Panc1 (cell line): ENCODE measurements at regions not wholly inside any gene's neighbourhood (a gene's known extent, or its start where the extent isn't known, plus 50 kb on each side); places are given as distances from the start of the nearest gene placed in this dataset.

Experiments used
- ATAC-seq: fragments of 200-7000 bp; cut with Tn5 transposase; 2 replicates; pipeline ENCODE4 v1.9.1; 2020; ENCODE audit warnings: mild to moderate bottlenecking, moderate library complexity
- BruUV-seq: library from RNA; stranded (reverse); fragments of 400-500 nt; replicated peaks from 2 replicates; lab custom pipeline; 2021; lab: Mats Ljungman, UMichigan
- CTCF ChIA-PET: fragments of 300-600 bp; sonication (Branson Sonifier 250); formaldehyde crosslinking; loops from one replicate; lab custom pipeline; 2022; ENCODE audit warnings: antibody characterized with exemption; lab: Charles Lee
- POLR2A ChIA-PET: fragments of 300-600 bp; sonication (Branson Sonifier 250); formaldehyde crosslinking; loops from one replicate; lab custom pipeline; 2022; ENCODE audit warnings: antibody characterized with exemption; lab: Charles Lee
- DNase-seq: peaks from one replicate; pipeline ENCODE4 v3.0.0-alpha.2; 2010; ENCODE audit warnings: low read depth, low spot score
- H3K27ac ChIP-seq: 2 replicates; pipeline ENCODE4 v1.5.1; 2011; ENCODE audit warnings: mild to moderate bottlenecking, low read length, inconsistent platforms
- H3K27me3 ChIP-seq: fragments of 200-500 bp; sonication (Bioruptor generic); 2 replicates; pipeline ENCODE4 v1.6.0; 2014; ENCODE audit warnings: low read length, inconsistent platforms; ENCODE audit not compliant: control insufficient read depth, insufficient read depth
- H3K36me3 ChIP-seq: fragments of 200-500 bp; sonication (Bioruptor generic); 2 replicates; pipeline ENCODE4 v1.5.1; 2014; ENCODE audit warnings: inconsistent platforms, mild to moderate bottlenecking, low read length, moderate library complexity; ENCODE audit not compliant: control insufficient read depth, insufficient read depth
- H3K4me1 ChIP-seq: 2 replicates; pipeline ENCODE4 v1.5.1; 2011; ENCODE audit warnings: inconsistent platforms, mild to moderate bottlenecking, low read length, moderate library complexity; ENCODE audit not compliant: control insufficient read depth, insufficient read depth
- H3K4me3 ChIP-seq, 2 experiments: 2 replicates each; pipeline ENCODE4 v1.5.1; 2011 to 2012; ENCODE audit warnings: low read depth in 2 of 2, low read length in 2 of 2, mild to moderate bottlenecking in 2 of 2, inconsistent platforms in 1 of 2, moderate library complexity in 1 of 2
- H3K9me3 ChIP-seq: fragments of 200-500 bp; sonication (Bioruptor generic); 2 replicates; pipeline ENCODE4 v1.5.1; 2014; ENCODE audit warnings: low read depth, mild to moderate bottlenecking, inconsistent platforms, low read length, moderate library complexity; ENCODE audit not compliant: control insufficient read depth, insufficient read depth
- POLR2AphosphoS5 ChIP-seq: IDR thresholded peaks from 2 replicates; pipeline ENCODE4 v1.6.1; 2012; ENCODE audit warnings: mild to moderate bottlenecking, low read depth, low read length, moderate library complexity
- SIN3A ChIP-seq: IDR thresholded peaks from 2 replicates; pipeline ENCODE4 v1.6.1; 2012; ENCODE audit warnings: low read depth, mild to moderate bottlenecking, low read length, moderate library complexity, borderline replicate concordance; ENCODE audit not compliant: insufficient read depth
- TCF7L2 ChIP-seq: IDR thresholded peaks from 2 replicates; pipeline ENCODE4 v1.6.1; 2011; ENCODE audit warnings: mild to moderate bottlenecking, low read depth, low read length, inconsistent platforms
- in situ Hi-C: cut with HindIII; loops from 2 replicates; pipeline ENCODE4 v1.10.0; 2016; ENCODE audit warnings: low sequenced_read_pairs, low pct_unique_long_range_greater_than_20kb
- intact Hi-C: fragments of 100-400 bp; cut with micrococcal nuclease; formaldehyde crosslinking; loops from one replicate; pipeline ENCODE4 v1.10.0; 2022; ENCODE audit not compliant: unreplicated experiment
- TF ChIP-seq, protein P1 (sequence below), 2 experiments: IDR thresholded peaks; 2 replicates each; pipeline ENCODE4 v1.6.1; 2011 to 2012; ENCODE audit warnings: low read depth in 2 of 2, control low read depth in 1 of 2, low read length in 1 of 2, mild to moderate bottlenecking in 1 of 2, moderate library complexity in 1 of 2; ENCODE audit not compliant: insufficient read depth in 1 of 2
- TF ChIP-seq, protein P2 (sequence below): fragments of 450-650 bp; IDR thresholded peaks from 2 replicates; pipeline ENCODE4 v1.5.1; 2017; ENCODE audit warnings: mild to moderate bottlenecking

DNA sequence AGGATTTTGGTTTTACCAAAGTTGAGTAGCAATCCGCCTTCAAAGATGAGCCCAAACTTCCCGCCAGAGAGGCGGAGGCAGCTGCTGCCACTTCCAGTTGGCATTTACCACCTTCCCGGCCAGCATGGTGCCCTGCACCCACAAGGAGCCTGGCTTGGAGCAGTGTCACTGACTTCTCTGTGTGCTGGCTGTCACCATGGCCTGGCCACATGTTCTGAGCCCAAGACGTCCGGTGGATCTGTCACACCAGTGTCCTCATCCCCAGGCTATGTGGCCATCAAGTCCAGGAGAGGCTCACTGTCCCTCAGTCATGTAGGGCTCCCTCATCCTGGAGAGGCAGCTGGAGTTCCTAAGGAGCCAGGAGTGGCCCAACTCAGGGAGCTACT is 100.6 kb downstream of the ACKR3 start:
- no peak overlapping the region for H3K27ac ChIP-seq
- DNase-seq (no peak), ATAC-seq (no peak)
- no peak overlapping the region for H3K4me3 ChIP-seq
- in situ Hi-C loops (no loop called here), intact Hi-C loops (no loop called here)
- no peaks in the 10 kb centered on the region for H3K9me3 ChIP-seq
- TF ChIP-seq, protein P1, sequence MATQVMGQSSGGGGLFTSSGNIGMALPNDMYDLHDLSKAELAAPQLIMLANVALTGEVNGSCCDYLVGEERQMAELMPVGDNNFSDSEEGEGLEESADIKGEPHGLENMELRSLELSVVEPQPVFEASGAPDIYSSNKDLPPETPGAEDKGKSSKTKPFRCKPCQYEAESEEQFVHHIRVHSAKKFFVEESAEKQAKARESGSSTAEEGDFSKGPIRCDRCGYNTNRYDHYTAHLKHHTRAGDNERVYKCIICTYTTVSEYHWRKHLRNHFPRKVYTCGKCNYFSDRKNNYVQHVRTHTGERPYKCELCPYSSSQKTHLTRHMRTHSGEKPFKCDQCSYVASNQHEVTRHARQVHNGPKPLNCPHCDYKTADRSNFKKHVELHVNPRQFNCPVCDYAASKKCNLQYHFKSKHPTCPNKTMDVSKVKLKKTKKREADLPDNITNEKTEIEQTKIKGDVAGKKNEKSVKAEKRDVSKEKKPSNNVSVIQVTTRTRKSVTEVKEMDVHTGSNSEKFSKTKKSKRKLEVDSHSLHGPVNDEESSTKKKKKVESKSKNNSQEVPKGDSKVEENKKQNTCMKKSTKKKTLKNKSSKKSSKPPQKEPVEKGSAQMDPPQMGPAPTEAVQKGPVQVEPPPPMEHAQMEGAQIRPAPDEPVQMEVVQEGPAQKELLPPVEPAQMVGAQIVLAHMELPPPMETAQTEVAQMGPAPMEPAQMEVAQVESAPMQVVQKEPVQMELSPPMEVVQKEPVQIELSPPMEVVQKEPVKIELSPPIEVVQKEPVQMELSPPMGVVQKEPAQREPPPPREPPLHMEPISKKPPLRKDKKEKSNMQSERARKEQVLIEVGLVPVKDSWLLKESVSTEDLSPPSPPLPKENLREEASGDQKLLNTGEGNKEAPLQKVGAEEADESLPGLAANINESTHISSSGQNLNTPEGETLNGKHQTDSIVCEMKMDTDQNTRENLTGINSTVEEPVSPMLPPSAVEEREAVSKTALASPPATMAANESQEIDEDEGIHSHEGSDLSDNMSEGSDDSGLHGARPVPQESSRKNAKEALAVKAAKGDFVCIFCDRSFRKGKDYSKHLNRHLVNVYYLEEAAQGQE (IDR thresholded peaks at IDR 0.05; ENCODE audit: insufficient read depth in 1 of 2, low read depth in 2 of 2, low read length in 1 of 2) = no peak
- TF ChIP-seq, protein P2, sequence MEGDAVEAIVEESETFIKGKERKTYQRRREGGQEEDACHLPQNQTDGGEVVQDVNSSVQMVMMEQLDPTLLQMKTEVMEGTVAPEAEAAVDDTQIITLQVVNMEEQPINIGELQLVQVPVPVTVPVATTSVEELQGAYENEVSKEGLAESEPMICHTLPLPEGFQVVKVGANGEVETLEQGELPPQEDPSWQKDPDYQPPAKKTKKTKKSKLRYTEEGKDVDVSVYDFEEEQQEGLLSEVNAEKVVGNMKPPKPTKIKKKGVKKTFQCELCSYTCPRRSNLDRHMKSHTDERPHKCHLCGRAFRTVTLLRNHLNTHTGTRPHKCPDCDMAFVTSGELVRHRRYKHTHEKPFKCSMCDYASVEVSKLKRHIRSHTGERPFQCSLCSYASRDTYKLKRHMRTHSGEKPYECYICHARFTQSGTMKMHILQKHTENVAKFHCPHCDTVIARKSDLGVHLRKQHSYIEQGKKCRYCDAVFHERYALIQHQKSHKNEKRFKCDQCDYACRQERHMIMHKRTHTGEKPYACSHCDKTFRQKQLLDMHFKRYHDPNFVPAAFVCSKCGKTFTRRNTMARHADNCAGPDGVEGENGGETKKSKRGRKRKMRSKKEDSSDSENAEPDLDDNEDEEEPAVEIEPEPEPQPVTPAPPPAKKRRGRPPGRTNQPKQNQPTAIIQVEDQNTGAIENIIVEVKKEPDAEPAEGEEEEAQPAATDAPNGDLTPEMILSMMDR = no peak
- TF ChIP-seq SIN3A (no peak), POLR2AphosphoS5 (no peak), TCF7L2 (no peak)
- no peaks in the 10 kb centered on the region for H3K36me3 ChIP-seq
- no peaks in the 10 kb centered on the region for H3K4me1 ChIP-seq
- CTCF ChIA-PET = no interaction called here
- no TSS peak for BruUV-seq
- H3K27me3 ChIP-seq = no peaks in the 10 kb centered on the region; the same call in 1 of the 2 replicates
- POLR2A ChIA-PET = no interaction called here

DNA sequence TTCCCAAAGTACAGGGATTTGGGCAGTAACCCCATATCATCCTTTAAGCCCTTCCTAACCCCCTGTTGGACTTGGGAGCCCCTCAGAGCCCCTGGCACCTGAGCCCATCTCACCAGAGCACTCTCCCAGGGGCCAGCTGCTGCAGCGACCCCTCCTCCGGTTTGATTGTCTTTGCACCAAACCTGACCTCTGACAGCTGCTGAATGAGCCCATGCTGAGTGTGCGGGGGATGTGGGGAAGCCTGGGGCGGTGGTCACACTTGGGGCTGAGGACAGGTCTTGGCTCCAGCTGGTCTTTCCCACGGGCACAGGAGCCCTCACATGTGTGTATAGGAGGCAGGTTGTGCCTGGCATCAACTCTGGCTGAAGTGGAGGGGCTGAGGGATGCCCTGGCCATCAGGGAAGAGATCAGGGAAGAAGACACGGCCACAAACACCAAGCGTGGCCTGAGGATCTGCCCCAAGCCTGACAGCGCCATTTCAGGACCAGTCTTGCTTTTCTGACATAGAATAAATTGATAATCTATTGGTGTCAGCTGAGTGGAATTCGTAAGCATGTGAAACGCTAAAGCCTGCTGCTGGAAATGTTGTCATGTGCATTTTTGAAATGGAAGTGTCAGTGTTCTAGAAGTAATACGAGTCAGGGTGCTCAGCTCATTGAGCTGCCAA is 102.4 kb downstream of the ACKR3 start:
- Histone ChIP-seq H3K4me1 (no peaks in the 10 kb centered on the region), H3K36me3 (no peaks in the 10 kb centered on the region), H3K9me3 (no peaks in the 10 kb centered on the region), H3K27ac (no peak overlapping the region), H3K27me3 (peaks cover 8% of the 10 kb centered on the region), H3K4me3 (no peak overlapping the region)
- CTCF ChIA-PET = no interaction called here
- TF ChIP-seq POLR2AphosphoS5 (no peak), SIN3A (no peak), TCF7L2 (no peak)
- TF ChIP-seq, protein P2 = no peak
- TF ChIP-seq, protein P1 (IDR thresholded peaks at IDR 0.05; ENCODE audit: insufficient read depth in 1 of 2, low read depth in 2 of 2, low read length in 1 of 2) = no peak
- BruUV-seq = no TSS peak
- in situ Hi-C loops = no loop called here
- DNase-seq = no peak
- ATAC-seq = no peak
- POLR2A ChIA-PET = no interaction called here
- intact Hi-C loops = no loop called here
